HUDEP-2 (cell line): ENCODE measurements at regions not wholly inside any gene's neighbourhood (a gene's known extent, or its start where the extent isn't known, plus 50 kb on each side); places are given as distances from the start of the nearest gene placed in this dataset.

Experiments used
- DNase-seq, 76 experiments: peaks; one replicate each; lab custom pipeline; 2025; ENCODE audit not compliant: unreplicated experiment in 76 of 76; lab: John Stamatoyannopoulos, UW

GRCh38 chr15:55031727-55032126 is 165.0 kb downstream of the RSL24D1 start:
- DNase-seq, result no peak

GRCh38 chr15:55026381-55026780 is 170.4 kb downstream of the RSL24D1 start:
- DNase-seq, result no peak

DNA sequence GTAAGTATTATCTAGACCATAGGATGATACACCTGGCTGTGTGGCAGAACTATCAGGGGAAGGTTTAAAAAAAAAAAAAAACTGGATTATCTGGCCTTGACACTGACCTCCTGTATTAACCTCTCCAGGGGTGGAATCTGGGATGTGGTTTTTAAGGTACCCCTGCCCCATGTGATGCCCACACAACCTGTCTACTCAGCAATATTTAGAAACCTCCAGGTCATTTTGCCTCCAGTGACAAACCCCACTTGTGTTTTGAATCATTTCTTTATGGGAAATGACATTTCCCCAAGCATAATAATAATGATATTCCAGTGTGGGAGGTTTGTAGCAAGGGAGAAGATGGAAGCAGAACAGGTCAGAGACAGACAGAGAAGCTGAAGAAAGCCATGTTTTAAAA is 179.1 kb downstream of the RSL24D1 start:
- no peak for DNase-seq

- no peak for DNase-seq
Measured at GRCh38 chr15:55016225-55016624, 180.5 kb downstream of the RSL24D1 start.

- no peak for DNase-seq
Measured at GRCh38 chr15:55015093-55015445, 181.7 kb downstream of the RSL24D1 start.

DNA sequence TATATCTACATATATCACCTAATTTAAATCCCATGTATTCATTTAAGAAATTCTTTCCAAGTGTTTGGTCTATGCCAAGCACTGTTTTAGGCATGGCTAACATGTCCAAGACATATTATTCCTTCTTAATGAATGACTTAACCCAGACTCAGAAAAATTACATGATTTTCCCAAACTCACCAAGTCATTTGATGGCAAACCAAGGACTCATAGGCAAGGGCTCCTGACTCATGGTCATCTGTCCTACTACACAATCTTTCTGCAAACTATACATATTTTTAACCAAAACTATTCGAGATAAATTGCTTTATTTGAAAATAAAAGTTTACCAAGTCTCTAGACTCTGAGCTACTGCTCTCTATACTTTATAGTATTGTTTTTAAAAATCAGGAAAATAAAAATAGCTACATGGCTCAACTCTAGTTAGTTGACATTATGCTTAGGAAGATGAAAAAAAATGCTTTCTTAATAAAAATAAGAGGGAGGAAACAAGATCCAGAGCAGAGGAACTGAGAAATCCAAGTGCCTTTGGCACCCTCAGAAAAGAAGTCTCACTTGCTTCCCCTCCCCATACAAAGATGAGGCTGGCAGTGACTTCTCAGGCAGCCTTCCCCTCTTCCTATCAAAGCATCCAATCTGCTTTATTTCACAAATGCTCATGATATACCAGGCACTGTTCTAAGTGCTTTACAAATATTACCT is 182.2 kb downstream of the RSL24D1 start:
- DNase-seq, result no peak

DNA sequence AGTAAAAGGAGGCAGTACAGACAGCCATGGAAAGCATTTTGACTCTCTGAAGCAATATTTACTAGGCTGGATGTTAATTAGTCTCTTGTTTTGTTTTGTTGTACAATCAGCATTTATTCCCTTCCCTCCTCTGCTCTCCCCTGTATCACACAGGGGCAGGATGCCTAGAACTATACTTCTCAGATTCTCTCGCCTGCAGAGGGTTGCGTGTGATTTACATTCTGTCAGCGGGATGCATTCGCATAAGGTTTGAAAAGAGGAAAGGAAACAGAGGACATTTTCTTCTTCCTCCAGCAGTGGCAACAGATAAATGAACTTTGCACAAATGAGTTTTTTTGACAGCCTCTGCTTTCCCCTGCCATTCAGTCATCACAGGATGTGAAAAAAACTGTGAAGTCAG is 188.3 kb downstream of the RSL24D1 start:
- no peak for DNase-seq

DNA sequence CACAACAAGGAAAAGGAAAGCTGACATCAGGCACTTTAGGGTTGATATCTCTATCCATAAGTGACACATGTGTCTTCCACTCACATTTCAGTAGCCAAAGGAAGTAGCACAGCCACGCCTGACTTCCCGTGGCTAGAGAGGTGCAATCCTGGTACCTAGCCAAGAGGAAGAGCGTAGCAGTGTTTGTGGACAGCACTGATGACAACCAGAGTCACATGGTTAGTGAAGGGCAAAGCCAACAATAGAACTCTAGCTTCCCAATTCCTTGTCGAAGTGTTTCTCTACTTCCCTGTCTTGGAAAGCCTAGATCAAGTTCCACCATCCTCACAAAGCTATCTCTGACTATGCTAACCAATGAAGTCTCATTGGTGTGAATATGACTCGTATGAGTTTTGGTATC is 189.2 kb downstream of the RSL24D1 start:
- no peak for DNase-seq

DNA sequence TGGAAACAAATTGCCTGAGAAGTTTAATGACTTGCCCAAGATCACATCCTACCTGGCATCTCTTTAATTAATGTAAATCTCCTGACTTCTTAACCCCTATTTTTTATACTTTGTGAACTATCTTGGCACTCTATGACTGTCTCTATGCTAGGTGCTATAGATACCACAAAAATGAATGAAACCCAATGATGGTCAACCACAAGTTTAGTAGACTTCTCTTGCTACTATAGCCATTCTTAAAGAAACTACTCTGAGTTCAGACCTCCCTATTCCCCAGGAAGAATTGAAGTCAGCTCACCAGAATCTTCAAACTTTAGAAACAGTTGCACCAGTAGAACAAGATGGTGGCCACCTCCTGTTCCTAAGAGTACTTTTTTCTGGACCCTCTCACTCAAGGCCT is 191.1 kb downstream of the RSL24D1 start:
- DNase-seq, result no peak

DNA sequence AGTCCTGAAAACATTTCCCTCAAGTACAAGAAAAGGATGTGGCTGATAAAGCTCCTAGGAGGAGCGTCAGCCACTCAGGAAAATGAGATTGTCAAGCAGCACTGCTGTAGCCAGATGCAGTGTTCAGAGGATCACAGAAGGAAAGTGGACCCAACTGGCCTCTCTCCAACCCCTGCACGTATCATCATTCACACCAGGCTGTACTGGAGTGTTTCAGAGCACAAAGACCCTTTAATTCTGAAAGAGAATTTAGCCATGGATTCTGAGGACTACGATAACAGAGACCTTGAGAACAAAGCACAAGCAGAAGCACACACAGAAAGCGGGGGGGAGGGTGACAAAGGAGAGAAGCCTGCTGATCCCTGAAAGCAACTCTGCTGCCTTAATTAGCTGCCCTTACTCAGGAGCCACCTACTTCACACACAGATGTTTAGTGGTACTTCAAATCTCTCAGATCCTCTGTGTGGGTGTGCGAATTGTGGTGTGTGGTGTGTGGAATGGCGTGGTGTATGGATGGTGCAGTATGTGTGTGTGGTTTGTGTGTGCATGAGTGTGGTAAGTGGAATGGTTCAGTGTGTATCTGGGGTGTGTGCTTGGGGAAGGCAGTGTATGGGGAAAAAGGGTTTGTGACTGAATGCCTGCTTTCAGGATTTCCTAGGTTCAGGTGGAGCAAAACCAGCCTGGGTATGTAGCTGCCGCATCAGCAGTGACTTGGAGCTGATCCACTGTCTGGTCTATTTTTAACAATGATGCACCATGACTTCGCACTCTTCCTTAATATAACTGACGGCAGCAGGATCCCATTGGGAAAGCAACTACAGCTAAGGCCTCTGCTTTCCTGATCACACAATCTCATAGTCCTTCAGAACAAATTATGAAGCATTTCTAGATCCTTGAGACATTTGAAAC is 192.5 kb downstream of the RSL24D1 start:
- no peak for DNase-seq

DNA sequence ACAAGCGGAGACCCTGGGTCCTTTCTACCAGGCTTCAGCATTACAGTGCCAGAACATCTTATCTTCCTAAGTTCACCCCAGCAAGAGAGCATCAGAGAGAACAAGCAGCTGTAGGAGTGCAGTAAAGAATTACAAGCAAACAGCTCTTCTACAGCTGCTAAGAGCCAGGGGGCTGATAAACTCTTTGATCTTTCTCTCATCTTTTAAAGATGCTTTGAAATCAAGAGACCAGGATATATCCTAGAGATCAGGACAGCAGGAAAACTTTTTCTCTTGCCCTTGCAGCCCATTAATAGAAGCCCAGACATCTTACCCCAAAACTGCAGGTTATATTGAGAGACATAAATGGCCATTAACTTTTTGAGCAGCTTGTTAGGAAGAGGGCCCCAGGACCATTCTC is 198.1 kb downstream of the RSL24D1 start:
- no peak for DNase-seq

DNA sequence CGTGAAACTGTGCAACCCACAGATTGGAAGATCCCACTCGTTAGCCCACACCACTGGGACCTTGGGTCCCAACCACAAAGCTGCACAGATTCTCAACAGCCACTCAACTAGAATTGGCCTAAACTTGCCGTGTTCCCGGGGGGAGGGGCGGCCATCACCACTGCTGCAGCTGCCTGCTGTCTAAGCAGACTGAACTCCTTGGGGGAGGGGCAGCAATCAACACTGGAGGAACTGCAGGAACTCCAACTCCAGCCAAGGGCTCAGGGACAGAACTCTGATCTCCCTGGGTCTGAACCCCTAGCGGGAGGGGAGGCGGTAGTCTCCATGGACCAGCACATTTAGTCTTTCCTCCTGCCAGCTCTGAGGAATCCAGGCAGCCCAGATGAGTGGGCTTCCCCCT is 205.9 kb downstream of the RSL24D1 start:
- no peak for DNase-seq

- no peak for DNase-seq
Measured at GRCh38 chr15:54987881-54988280, 208.9 kb downstream of the RSL24D1 start.

- no peak for DNase-seq
Measured at GRCh38 chr15:54979964-54980363, 216.8 kb downstream of the RSL24D1 start.

- no peak for DNase-seq
Measured at GRCh38 chr15:54962637-54963036, 234.1 kb downstream of the RSL24D1 start.

GRCh38 chr15:54960266-54960665 is 236.5 kb downstream of the RSL24D1 start:
- no peak for DNase-seq

- DNase-seq, result no peak
Measured at GRCh38 chr15:54941417-54941816, 255.3 kb downstream of the RSL24D1 start.

DNA sequence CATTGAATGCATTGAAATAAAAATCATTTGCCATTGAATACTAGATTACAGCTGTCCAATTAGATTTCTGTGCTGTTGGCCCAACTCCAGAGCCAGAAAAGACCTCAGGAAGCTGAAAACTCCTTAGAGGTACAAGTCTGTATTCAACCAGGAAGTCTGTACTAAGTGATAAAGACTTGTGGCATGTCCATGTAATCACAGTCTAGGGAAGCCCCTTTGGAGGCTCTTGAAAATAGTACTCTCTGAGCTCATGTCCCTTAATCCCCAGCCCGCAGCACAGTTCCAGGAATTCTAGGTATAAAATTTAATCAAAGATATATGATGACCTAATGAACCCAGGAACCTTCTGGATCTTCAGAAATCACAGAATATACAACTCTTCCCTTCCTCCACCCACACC is 279.4 kb downstream of the RSL24D1 start:
- no peak for DNase-seq

DNA sequence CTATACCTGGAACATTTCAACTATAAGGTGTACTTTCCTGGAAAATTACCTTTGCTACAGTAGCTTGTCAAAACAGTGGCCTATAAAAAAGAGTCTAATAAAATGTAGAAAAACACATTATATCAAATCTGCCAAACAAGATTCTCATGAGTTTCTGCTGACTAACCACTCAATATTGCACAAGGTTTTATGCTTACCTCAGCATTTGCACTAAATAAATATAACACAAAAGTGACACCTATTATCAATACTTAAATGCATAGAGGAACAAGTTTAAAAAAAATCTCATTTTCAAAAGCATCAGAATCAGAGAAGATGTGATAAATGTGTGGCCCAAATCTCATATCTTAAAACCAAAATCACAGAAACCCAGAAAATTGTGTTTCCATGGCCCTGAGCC is 281.4 kb downstream of the RSL24D1 start:
- DNase-seq, result no peak

DNA sequence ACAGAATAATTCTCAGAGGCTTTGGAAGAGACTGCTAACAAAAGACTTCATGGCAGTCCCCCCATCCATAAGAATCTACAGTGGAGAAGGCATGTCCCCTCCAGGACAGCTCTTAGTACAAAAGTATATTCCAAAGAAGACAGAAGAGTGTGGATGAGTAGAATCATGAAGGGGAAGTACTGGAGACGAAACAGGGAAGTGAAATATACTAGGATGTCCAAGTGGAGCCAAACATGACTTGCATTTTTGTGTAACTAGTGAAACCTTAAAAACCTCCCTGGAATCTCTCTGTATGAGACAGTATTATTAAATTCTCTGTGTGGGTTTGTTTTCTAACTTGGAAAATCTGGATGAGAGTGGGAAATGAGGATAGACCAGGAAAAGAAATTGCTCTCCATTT is 312.4 kb downstream of the RSL24D1 start:
- DNase-seq, result no peak

DNA sequence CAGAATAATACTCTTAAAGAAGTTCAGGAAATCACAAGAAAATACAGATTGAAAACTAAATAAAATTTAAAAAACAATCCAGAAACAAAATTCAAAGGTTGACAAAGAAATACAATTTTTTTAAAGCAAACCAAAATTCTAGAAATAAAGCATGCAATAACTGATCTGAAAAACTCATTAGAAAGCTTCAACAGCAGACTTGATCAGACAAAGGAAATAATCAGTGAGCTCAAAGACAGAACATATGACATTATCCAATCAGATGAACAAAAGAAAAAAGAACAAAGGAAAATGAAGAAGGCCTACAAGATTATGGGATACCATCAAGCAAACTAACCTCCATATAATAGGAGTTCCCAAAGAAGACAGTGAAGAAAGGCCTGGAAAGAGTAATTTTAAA is 336.8 kb downstream of the RSL24D1 start:
- DNase-seq, result no peak

GRCh38 chr15:54854667-54855066 is 342.1 kb downstream of the RSL24D1 start:
- no peak for DNase-seq
